ENCODE measurements at regions not wholly inside any gene's neighbourhood (a gene's known extent, or its start where the extent isn't known, plus 50 kb on each side); places are given as distances from the start of the nearest gene placed in this dataset.
A peak's percentile ranks its signal among the peaks of the same experiment; 100 is the strongest.

DNA sequence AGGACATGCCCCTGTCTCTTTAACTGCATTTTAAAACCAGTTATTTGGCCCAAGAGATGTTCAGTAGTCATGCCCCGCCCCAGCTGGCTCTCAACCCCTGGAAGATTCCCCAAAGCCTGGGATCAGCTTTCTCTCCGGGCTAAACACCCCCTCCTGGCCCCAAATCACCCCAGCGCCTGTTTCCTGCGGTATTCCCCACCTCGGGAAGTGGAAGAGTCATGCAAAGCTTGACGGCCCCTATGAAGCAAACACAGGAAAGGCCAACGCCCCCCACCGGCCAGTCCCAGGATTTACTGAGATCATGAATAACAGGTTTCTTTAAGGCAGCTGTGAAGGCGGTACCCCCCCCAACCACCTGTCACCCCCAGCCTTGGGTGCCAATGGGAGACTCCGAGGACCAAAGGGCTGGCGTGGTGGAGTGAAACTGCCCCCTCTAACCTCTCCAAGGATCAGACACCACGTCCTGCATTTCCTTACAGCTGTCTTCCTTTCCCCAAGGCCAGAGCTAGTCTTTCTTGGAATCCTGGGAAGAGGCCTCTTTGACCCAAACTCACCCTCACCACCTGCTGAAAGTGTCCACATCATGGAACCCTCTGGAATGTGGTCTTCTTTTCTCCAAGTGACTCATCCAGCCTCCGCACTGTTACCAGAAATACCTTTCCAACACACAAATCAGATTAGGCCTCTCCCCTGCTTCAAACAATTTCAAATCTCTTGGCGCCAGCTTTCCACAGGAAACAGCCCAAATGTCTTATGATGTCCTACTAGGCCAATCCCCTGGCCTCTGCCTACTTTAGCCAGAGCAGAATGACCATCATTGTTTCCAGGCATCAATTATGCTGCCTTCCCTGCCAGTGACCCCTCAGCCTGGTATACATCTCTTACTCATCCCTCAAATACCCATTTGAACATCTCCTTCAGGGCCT lies 301.5 kb downstream of the ZEB1 start:
- DNase-seq (ENCODE audit: low read depth): peak; percentile 89
- H3K4me3 ChIP-seq (ENCODE audit: low read length): no peak overlapping the region
- TF ChIP-seq CTCF (conservative IDR thresholded peaks at IDR 0.05; ENCODE audit: low read length): peak; percentile 54

- peak; percentile 55 for DNase-seq (ENCODE audit: low read depth)
- H3K4me3 ChIP-seq (ENCODE audit: low read length): no peak overlapping the region
- TF ChIP-seq CTCF (conservative IDR thresholded peaks at IDR 0.05; ENCODE audit: low read length): no peak
Measured at GRCh38 chr10:31619531-31620061, 300.6 kb downstream of the ZEB1 start.

GRCh38 chr10:31618541-31619291 lies 299.7 kb downstream of the ZEB1 start:
- TF ChIP-seq CTCF (conservative IDR thresholded peaks at IDR 0.05; ENCODE audit: low read length): no peak
- H3K4me3 ChIP-seq (ENCODE audit: low read length): no peak overlapping the region
- DNase-seq (ENCODE audit: low read depth): peak; percentile 99

DNA sequence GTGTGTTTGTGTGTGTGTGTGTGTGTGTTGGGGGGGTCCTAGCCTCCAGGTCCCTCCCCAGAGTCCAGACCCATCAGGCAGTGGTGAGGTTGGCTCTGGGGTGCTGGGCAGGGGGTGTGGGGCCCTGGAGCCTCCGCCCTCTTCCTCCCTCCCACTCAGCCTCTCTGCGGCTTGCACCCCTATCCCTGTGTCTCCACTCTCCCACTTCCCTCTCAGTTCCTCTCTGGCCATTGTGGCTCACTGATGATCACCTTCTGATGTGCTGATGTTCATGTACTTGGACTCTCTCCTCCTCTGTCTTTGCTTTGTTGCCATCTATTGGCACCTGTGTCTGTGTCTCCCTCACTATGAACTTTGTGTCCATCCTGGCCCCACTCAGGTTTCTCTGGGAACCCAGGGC lies 298.7 kb downstream of the ZEB1 start:
- H3K4me3 ChIP-seq (ENCODE audit: low read length): no peak overlapping the region
- no peak for TF ChIP-seq CTCF (conservative IDR thresholded peaks at IDR 0.05; ENCODE audit: low read length)
- no peak for DNase-seq (ENCODE audit: low read depth)

DNA sequence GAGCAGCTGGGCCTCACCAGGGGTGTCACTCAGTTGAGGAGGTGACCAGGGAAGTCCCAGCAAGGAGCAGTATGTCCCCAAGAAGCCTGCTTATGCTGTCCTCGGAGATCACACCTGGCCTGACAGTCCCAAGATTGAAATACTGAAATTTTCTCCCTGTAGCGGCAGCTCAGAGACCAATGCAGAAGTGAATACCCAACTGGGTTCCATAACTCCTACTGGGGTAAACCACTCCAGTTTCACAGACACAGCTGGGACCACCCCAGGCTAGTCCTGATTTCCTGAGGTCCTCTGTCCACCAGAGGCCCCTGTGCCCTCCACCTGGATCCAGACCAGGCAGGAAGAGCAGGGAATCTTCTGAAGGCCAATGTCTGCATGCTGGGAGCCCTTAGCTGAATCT lies 298.1 kb downstream of the ZEB1 start:
- no peak overlapping the region for H3K4me3 ChIP-seq (ENCODE audit: low read length)
- DNase-seq (ENCODE audit: low read depth): no peak
- TF ChIP-seq CTCF (conservative IDR thresholded peaks at IDR 0.05; ENCODE audit: low read length): no peak

- no peak overlapping the region for H3K4me3 ChIP-seq (ENCODE audit: low read length)
- TF ChIP-seq CTCF (conservative IDR thresholded peaks at IDR 0.05; ENCODE audit: low read length): no peak
- no peak for DNase-seq (ENCODE audit: low read depth)
Measured at GRCh38 chr10:31615129-31615528, 296.1 kb downstream of the ZEB1 start.
